Fibroblast of lung (primary cell): ENCODE measurements at regions not wholly inside any gene's neighbourhood (a gene's known extent, or its start where the extent isn't known, plus 50 kb on each side); places are given as distances from the start of the nearest gene placed in this dataset.

Source experiments
- EZH2 ChIP-seq: IDR thresholded peaks from 2 replicates; pipeline ENCODE4 v1.5.1; 2012; ENCODE audit warnings: low read length, control low read depth, mild to moderate bottlenecking; ENCODE audit errors: missing control alignments
- TF ChIP-seq, protein P1 (sequence below), 2 donors: IDR thresholded peaks in 1 of 2; conservative IDR thresholded peaks in 1 of 2; 1 replicate in 1 of 2; 2 replicates in 1 of 2; pipeline ENCODE4 v1.5.1; 2011 to 2012; ENCODE audit warnings: low read length in 2 of 2, control low read depth in 1 of 2, inconsistent platforms in 1 of 2, low read depth in 1 of 2, mild to moderate bottlenecking in 1 of 2

DNA sequence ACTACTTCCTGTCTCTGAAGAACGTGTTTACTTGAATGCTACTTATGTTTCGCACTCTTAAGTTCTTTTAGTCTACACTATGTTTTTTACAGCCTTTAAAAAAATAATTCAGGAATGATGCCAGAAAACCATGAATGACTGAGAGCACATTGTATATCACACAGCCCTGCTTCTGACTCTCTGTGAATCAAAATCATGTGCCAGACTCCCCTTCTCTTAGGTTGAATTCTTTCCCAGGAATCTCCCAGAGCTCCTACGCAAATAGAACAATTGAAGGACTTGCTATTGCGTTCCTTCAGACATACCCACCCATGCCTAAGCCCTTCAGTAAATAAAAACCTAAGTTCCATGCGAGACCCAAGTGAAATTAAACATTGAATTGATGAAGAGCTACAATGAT, 782.0 kb upstream of the ALCAM start:
- TF ChIP-seq, protein P1, sequence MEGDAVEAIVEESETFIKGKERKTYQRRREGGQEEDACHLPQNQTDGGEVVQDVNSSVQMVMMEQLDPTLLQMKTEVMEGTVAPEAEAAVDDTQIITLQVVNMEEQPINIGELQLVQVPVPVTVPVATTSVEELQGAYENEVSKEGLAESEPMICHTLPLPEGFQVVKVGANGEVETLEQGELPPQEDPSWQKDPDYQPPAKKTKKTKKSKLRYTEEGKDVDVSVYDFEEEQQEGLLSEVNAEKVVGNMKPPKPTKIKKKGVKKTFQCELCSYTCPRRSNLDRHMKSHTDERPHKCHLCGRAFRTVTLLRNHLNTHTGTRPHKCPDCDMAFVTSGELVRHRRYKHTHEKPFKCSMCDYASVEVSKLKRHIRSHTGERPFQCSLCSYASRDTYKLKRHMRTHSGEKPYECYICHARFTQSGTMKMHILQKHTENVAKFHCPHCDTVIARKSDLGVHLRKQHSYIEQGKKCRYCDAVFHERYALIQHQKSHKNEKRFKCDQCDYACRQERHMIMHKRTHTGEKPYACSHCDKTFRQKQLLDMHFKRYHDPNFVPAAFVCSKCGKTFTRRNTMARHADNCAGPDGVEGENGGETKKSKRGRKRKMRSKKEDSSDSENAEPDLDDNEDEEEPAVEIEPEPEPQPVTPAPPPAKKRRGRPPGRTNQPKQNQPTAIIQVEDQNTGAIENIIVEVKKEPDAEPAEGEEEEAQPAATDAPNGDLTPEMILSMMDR (conservative IDR thresholded peaks at IDR 0.05 in 1 of 2, IDR thresholded peaks at IDR 0.05 in 1 of 2; ENCODE audit: low read depth in 1 of 2, low read length in 2 of 2), result no peak
- TF ChIP-seq EZH2, result no peak
